ENCODE measurements at regions not wholly inside any gene's neighbourhood (a gene's known extent, or its start where the extent isn't known, plus 50 kb on each side); places are given as distances from the start of the nearest gene placed in this dataset.

GRCh38 chr7:35416568-35416967 lies 162.7 kb upstream of the TBX20 start:
- Histone ChIP-seq H3K9ac (ENCODE audit: low read length) (no peak overlapping the region), H3K4me2 (ENCODE audit: low read length) (no peak overlapping the region), H2AFZ (ENCODE audit: low read depth, low read length) (no peak overlapping the region), H3K27me3 (ENCODE audit: insufficient read depth, low read length) (peaks cover 5% of the 10 kb centered on the region), H3K79me2 (ENCODE audit: insufficient read depth, low read length) (no peaks in the 10 kb centered on the region), H3K27ac (ENCODE audit: low read depth, low read length) (no peak overlapping the region), H3K9me3 (ENCODE audit: insufficient read depth, low read depth, low read length) (no peaks in the 10 kb centered on the region), H3K36me3 (ENCODE audit: insufficient read depth, low read length) (no peaks in the 10 kb centered on the region), H3K4me1 (ENCODE audit: insufficient read depth, low read length) (no peaks in the 10 kb centered on the region), H4K20me1 (ENCODE audit: insufficient read depth, low read length) (no peaks in the 10 kb centered on the region), H3K4me3 (ENCODE audit: insufficient read depth, low read depth, low read length) (no peak overlapping the region)
- FAIRE-seq (no peak), DNase-seq (ENCODE audit: low read depth) (no peak)
- no peak overlapping the region for H3K4me3 Mint-ChIP-seq (ENCODE audit: unreplicated experiment)
- TF ChIP-seq EZH2 (IDR thresholded peaks at IDR 0.05; ENCODE audit: insufficient read depth, low read length): no peak
- peaks cover 8% of the 10 kb centered on the region for H3K4me1 Mint-ChIP-seq (ENCODE audit: low read depth, unreplicated experiment)
- no peaks in the 10 kb centered on the region for H3K9me3 Mint-ChIP-seq (ENCODE audit: unreplicated experiment)
- H3K27ac Mint-ChIP-seq (ENCODE audit: unreplicated experiment): no peak overlapping the region
- H3K27me3 Mint-ChIP-seq (ENCODE audit: low read depth, unreplicated experiment): peaks cover 8% of the 10 kb centered on the region
- peaks cover 2% of the 10 kb centered on the region for H3K36me3 Mint-ChIP-seq (ENCODE audit: low read depth, unreplicated experiment)

DNA sequence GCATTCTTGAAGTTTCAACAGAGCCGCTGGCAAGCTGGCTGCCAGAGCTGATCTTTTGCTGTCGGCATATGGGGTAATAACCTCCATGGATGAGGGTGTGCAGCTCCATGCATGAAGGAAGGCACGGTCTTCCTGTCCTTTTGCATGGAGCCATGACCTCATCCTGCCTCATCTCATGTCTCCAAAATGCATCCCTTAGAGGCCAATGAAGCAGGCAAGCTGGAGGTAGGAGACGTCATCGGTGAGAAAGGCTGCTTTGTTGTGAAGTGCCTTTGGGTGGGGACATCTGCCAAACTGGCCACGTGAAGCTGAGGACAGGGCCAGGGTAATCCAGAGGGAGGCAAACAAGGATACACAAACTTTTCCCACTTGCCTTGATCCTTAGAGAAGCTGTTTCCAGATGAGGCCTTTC lies 161.5 kb upstream of the TBX20 start:
- no peaks in the 10 kb centered on the region for H4K20me1 ChIP-seq (ENCODE audit: insufficient read depth, low read length)
- Mint-ChIP-seq H3K27me3 (ENCODE audit: low read depth, unreplicated experiment) (peaks cover 12% of the 10 kb centered on the region), H3K4me1 (ENCODE audit: low read depth, unreplicated experiment) (peaks cover 15% of the 10 kb centered on the region), H3K36me3 (ENCODE audit: low read depth, unreplicated experiment) (peaks cover 2% of the 10 kb centered on the region), H3K4me3 (ENCODE audit: unreplicated experiment) (no peak overlapping the region), H3K27ac (ENCODE audit: unreplicated experiment) (no peak overlapping the region), H3K9me3 (ENCODE audit: unreplicated experiment) (no peaks in the 10 kb centered on the region)
- no peak overlapping the region for H3K27ac ChIP-seq (ENCODE audit: low read depth, low read length)
- no peak overlapping the region for H3K4me2 ChIP-seq (ENCODE audit: low read length)
- no peak for DNase-seq (ENCODE audit: low read depth)
- TF ChIP-seq EZH2 (IDR thresholded peaks at IDR 0.05; ENCODE audit: insufficient read depth, low read length): no peak
- TF ChIP-seq, protein P1, sequence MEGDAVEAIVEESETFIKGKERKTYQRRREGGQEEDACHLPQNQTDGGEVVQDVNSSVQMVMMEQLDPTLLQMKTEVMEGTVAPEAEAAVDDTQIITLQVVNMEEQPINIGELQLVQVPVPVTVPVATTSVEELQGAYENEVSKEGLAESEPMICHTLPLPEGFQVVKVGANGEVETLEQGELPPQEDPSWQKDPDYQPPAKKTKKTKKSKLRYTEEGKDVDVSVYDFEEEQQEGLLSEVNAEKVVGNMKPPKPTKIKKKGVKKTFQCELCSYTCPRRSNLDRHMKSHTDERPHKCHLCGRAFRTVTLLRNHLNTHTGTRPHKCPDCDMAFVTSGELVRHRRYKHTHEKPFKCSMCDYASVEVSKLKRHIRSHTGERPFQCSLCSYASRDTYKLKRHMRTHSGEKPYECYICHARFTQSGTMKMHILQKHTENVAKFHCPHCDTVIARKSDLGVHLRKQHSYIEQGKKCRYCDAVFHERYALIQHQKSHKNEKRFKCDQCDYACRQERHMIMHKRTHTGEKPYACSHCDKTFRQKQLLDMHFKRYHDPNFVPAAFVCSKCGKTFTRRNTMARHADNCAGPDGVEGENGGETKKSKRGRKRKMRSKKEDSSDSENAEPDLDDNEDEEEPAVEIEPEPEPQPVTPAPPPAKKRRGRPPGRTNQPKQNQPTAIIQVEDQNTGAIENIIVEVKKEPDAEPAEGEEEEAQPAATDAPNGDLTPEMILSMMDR (IDR thresholded peaks at IDR 0.05; ENCODE audit: insufficient read depth, low read depth, low read length): no peak
- no peaks in the 10 kb centered on the region for H3K79me2 ChIP-seq (ENCODE audit: insufficient read depth, low read length)
- H3K4me1 ChIP-seq (ENCODE audit: insufficient read depth, low read length): no peaks in the 10 kb centered on the region
- no peak overlapping the region for H3K9ac ChIP-seq (ENCODE audit: low read length)
- H3K36me3 ChIP-seq (ENCODE audit: insufficient read depth, low read length): no peaks in the 10 kb centered on the region
- H3K9me3 ChIP-seq (ENCODE audit: insufficient read depth, low read depth, low read length): no peaks in the 10 kb centered on the region
- no peak for FAIRE-seq
- H3K27me3 ChIP-seq (ENCODE audit: insufficient read depth, low read length): peaks cover 5% of the 10 kb centered on the region
- no peak overlapping the region for H2AFZ ChIP-seq (ENCODE audit: low read depth, low read length)
- H3K4me3 ChIP-seq (ENCODE audit: insufficient read depth, low read depth, low read length): no peak overlapping the region

- no peaks in the 10 kb centered on the region for H3K4me1 ChIP-seq (ENCODE audit: insufficient read depth, low read length)
- no peak overlapping the region for H3K9ac ChIP-seq (ENCODE audit: low read length)
- H3K27me3 ChIP-seq (ENCODE audit: insufficient read depth, low read length): peaks cover 2% of the 10 kb centered on the region
- DNase-seq (ENCODE audit: low read depth): no peak
- H3K27ac ChIP-seq (ENCODE audit: low read depth, low read length): no peak overlapping the region
- FAIRE-seq: no peak
- no peaks in the 10 kb centered on the region for H3K36me3 ChIP-seq (ENCODE audit: insufficient read depth, low read length)
- Mint-ChIP-seq H3K27ac (ENCODE audit: unreplicated experiment) (no peak overlapping the region), H3K9me3 (ENCODE audit: unreplicated experiment) (peaks cover 2% of the 10 kb centered on the region), H3K36me3 (ENCODE audit: low read depth, unreplicated experiment) (peaks cover 2% of the 10 kb centered on the region), H3K4me3 (ENCODE audit: unreplicated experiment) (no peak overlapping the region), H3K4me1 (ENCODE audit: low read depth, unreplicated experiment) (peaks cover 15% of the 10 kb centered on the region), H3K27me3 (ENCODE audit: low read depth, unreplicated experiment) (peaks cover 23% of the 10 kb centered on the region)
- peaks cover 2% of the 10 kb centered on the region for H3K9me3 ChIP-seq (ENCODE audit: insufficient read depth, low read depth, low read length)
- no peak for TF ChIP-seq EZH2 (IDR thresholded peaks at IDR 0.05; ENCODE audit: insufficient read depth, low read length)
- TF ChIP-seq, protein P1 (IDR thresholded peaks at IDR 0.05; ENCODE audit: insufficient read depth, low read depth, low read length): no peak
- H3K4me2 ChIP-seq (ENCODE audit: low read length): no peak overlapping the region
- no peak overlapping the region for H3K4me3 ChIP-seq (ENCODE audit: insufficient read depth, low read depth, low read length)
- no peaks in the 10 kb centered on the region for H3K79me2 ChIP-seq (ENCODE audit: insufficient read depth, low read length)
- H4K20me1 ChIP-seq (ENCODE audit: insufficient read depth, low read length): no peaks in the 10 kb centered on the region
- no peak overlapping the region for H2AFZ ChIP-seq (ENCODE audit: low read depth, low read length)
Measured at GRCh38 chr7:35411331-35411730, 157.4 kb upstream of the TBX20 start.
